ENCODE measurements at regions not wholly inside any gene's neighbourhood (a gene's known extent, or its start where the extent isn't known, plus 50 kb on each side); places are given as distances from the start of the nearest gene placed in this dataset.

DNA sequence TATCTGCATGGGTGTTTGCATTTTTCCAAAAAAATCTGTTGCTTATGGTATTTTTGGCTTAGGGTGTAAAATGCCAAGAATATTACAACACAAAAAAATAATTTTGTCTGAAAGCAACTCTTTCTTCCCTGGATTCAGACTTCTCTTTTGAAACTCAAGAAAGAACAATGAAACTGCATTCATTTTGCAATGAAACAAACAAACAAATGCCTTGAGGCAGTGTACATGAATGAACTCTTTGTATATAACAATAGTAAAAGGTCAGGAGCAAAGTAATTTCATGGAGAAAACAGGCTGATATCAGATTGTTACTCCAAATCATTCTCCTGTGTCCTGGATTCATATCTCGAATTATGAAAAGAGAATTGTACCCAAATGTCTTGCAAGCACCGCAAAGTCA, 301.6 kb upstream of the CDH20 start:
- no peak for DNase-seq
- TF ChIP-seq, protein P1, sequence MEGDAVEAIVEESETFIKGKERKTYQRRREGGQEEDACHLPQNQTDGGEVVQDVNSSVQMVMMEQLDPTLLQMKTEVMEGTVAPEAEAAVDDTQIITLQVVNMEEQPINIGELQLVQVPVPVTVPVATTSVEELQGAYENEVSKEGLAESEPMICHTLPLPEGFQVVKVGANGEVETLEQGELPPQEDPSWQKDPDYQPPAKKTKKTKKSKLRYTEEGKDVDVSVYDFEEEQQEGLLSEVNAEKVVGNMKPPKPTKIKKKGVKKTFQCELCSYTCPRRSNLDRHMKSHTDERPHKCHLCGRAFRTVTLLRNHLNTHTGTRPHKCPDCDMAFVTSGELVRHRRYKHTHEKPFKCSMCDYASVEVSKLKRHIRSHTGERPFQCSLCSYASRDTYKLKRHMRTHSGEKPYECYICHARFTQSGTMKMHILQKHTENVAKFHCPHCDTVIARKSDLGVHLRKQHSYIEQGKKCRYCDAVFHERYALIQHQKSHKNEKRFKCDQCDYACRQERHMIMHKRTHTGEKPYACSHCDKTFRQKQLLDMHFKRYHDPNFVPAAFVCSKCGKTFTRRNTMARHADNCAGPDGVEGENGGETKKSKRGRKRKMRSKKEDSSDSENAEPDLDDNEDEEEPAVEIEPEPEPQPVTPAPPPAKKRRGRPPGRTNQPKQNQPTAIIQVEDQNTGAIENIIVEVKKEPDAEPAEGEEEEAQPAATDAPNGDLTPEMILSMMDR (IDR thresholded peaks at IDR 0.05): no peak
- no peak for TF ChIP-seq POLR2A (IDR thresholded peaks at IDR 0.05)
- Histone ChIP-seq H3K4me3 (no peak overlapping the region), H3K27ac (no peak overlapping the region), H3K4me1 (no peaks in the 10 kb centered on the region), H3K36me3 (replicated peaks in 1 of 2; ENCODE audit: insufficient read depth in 1 of 2, low read depth in 2 of 2) (no peaks in the 10 kb centered on the region), H3K27me3 (no peaks in the 10 kb centered on the region), H3K9me3 (no peaks in the 10 kb centered on the region)
- 62% methylated on average over 2 of the region's 2 CpGs for WGBS, 2 donors
- no peak for ATAC-seq
- intact Hi-C loops (cut with DNase I): no loop called here

DNA sequence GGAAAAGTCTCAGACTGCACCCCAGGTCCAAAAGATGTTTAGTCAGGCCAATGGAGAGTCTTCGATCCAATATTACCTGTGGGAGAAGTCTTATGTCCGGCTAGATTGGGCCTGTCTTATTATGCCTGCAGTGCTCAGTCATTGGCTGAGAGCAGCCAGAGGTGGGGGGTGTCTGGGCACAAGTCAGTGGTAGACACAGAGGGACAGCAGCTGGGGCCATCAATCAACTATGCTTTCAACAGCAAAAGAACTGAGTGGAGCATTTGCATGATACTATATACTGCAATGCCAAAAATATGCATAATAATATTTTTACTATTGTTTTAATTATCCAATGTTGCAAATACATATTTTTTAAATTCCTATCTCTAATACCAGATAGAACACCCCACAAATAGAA, 298.6 kb upstream of the CDH20 start:
- Histone ChIP-seq H3K4me1 (no peaks in the 10 kb centered on the region), H3K27ac (no peak overlapping the region), H3K4me3 (no peak overlapping the region), H3K27me3 (no peaks in the 10 kb centered on the region), H3K9me3 (no peaks in the 10 kb centered on the region), H3K36me3 (replicated peaks in 1 of 2; ENCODE audit: insufficient read depth in 1 of 2, low read depth in 2 of 2) (no peaks in the 10 kb centered on the region)
- WGBS, 2 donors: 65 to 75% methylated on average over 2 of the region's 2 CpGs
- DNase-seq (no peak), ATAC-seq (no peak)
- intact Hi-C loops (cut with DNase I): no loop called here
- TF ChIP-seq POLR2A (IDR thresholded peaks at IDR 0.05): no peak
- TF ChIP-seq, protein P1 (IDR thresholded peaks at IDR 0.05): no peak

DNA sequence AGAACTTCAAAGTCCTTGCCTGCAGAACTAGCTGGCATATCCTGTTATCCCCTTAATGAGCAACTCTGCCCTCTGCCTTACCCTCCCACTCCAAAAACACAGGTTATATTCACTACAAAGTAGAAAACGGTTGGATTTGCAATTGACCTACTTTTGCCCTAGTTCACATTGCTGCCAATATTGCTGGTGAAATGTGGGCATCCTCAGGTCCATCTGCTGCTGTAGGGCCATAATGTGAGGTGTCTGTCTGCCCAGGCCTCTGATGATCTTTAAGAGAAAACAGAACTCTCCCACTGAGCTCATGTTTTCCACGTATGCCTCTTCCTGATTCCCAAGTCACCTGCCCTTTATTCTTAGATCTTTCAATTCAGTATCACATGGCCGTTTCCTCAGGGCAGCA, 294.0 kb upstream of the CDH20 start:
- Histone ChIP-seq H3K27me3 (no peaks in the 10 kb centered on the region), H3K27ac (no peak overlapping the region), H3K9me3 (no peaks in the 10 kb centered on the region), H3K4me3 (no peak overlapping the region), H3K36me3 (replicated peaks in 1 of 2; ENCODE audit: insufficient read depth in 1 of 2, low read depth in 2 of 2) (no peaks in the 10 kb centered on the region), H3K4me1 (no peaks in the 10 kb centered on the region)
- ATAC-seq (no peak), DNase-seq (no peak)
- intact Hi-C loops (cut with DNase I): no loop called here
- 20 to 31% methylated on average over 3 of the region's 3 CpGs for WGBS, 2 donors
- no peak for TF ChIP-seq POLR2A (IDR thresholded peaks at IDR 0.05)
- TF ChIP-seq, protein P1 (IDR thresholded peaks at IDR 0.05): no peak

DNA sequence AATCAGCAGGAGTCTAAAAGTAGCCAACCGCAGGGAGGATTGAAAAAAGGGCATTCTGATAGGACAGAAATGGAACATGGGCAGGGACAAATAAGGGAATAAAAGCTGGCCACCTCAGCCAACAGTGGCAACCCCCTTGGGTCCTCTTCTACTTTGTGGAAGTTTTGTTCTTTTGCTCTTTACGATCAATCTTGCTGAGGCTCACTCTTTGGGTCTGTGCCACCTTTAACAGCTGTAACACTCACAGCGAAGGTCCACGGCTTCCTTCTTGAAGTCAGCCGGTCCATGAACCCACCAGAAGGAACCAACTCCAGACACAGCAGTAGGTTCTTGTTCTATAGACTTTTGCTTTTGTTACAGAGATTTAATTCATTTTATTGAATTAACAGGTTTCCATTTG, 285.4 kb upstream of the CDH20 start:
- no peak overlapping the region for H3K27ac ChIP-seq
- H3K4me1 ChIP-seq: no peaks in the 10 kb centered on the region
- ATAC-seq (no peak), DNase-seq (no peak)
- no peak overlapping the region for H3K4me3 ChIP-seq
- intact Hi-C loops (cut with DNase I): no loop called here
- TF ChIP-seq, protein P1 (IDR thresholded peaks at IDR 0.05): no peak
- no peak for TF ChIP-seq POLR2A (IDR thresholded peaks at IDR 0.05)
- H3K36me3 ChIP-seq (replicated peaks in 1 of 2; ENCODE audit: insufficient read depth in 1 of 2, low read depth in 2 of 2): no peaks in the 10 kb centered on the region
- WGBS, 2 donors: 75 to 84% methylated on average over 5 of the region's 5 CpGs
- H3K27me3 ChIP-seq: no peaks in the 10 kb centered on the region
- no peaks in the 10 kb centered on the region for H3K9me3 ChIP-seq

- TF ChIP-seq, protein P1 (IDR thresholded peaks at IDR 0.05): no peak
- TF ChIP-seq POLR2A (IDR thresholded peaks at IDR 0.05): no peak
- intact Hi-C loops (cut with DNase I): no loop called here
- Histone ChIP-seq H3K36me3 (replicated peaks in 1 of 2; ENCODE audit: insufficient read depth in 1 of 2, low read depth in 2 of 2) (no peaks in the 10 kb centered on the region), H3K27me3 (no peaks in the 10 kb centered on the region), H3K27ac (no peak overlapping the region), H3K9me3 (no peaks in the 10 kb centered on the region), H3K4me3 (no peak overlapping the region), H3K4me1 (no peaks in the 10 kb centered on the region)
- ATAC-seq (no peak), DNase-seq (no peak)
- 65 to 66% methylated on average over 2 of the region's 2 CpGs for WGBS, 2 donors
Observed at GRCh38 chr18:61057443-61057842, 275.8 kb upstream of the CDH20 start.

Data from body of pancreas (tissue), 4 donors.